HepG2 (cell line): ENCODE measurements at regions not wholly inside any gene's neighbourhood (a gene's known extent, or its start where the extent isn't known, plus 50 kb on each side); places are given as distances from the start of the nearest gene placed in this dataset.

Source experiments
- ATF1 ChIP-seq: IDR thresholded peaks from 2 replicates; pipeline ENCODE4 v1.6.1; 2016; ENCODE audit warnings: mild to moderate bottlenecking, control low read depth
- DMAP1 ChIP-seq: IDR thresholded peaks from 2 replicates; pipeline ENCODE4 v1.6.1; 2016
- EP300 ChIP-seq, 3 experiments: sonication (generic) in 1 of 3; formaldehyde crosslinking in 1 of 3; IDR thresholded peaks; 2 replicates each; pipeline versions ENCODE4 v1.5.1 to v1.6.1; 2011 to 2020; ENCODE audit warnings: low read depth in 2 of 3, low read length in 2 of 3, borderline replicate concordance in 1 of 3, improper control_type of control experiment in 1 of 3, mild to moderate bottlenecking in 1 of 3, missing genetic modification reagents in 1 of 3, moderate library complexity in 1 of 3
- EZH2 ChIP-seq: conservative IDR thresholded peaks from 2 replicates; pipeline ENCODE4 v1.6.1; 2012; ENCODE audit warnings: mild to moderate bottlenecking, low read depth, low read length, moderate library complexity
- NR1H2 ChIP-seq: sonication (generic); formaldehyde crosslinking; IDR thresholded peaks from 2 replicates; pipeline ENCODE4 v1.8.1; 2022; ENCODE audit warnings: low read depth, missing genetic modification reagents, borderline replicate concordance
- PHB2 ChIP-seq: fragments of 450-650 bp; IDR thresholded peaks from 2 replicates; pipeline ENCODE4 v1.6.1; 2018; ENCODE audit not compliant: partially characterized antibody
- POLR2AphosphoS2 ChIP-seq: IDR thresholded peaks from 2 replicates; pipeline ENCODE4 v1.6.1; 2011; ENCODE audit warnings: low read depth, low read length, improper control_type of control experiment
- TAF15 ChIP-seq: fragments of 200-400 bp; formaldehyde crosslinking; IDR thresholded peaks from one replicate; pipeline ENCODE4 v1.6.1; 2018; ENCODE audit warnings: mild to moderate bottlenecking, low read depth, low read length; ENCODE audit not compliant: poor library complexity, severe bottlenecking
- ZFP36L1 ChIP-seq: sonication (generic); formaldehyde crosslinking; IDR thresholded peaks from 2 replicates; pipeline ENCODE4 v1.8.0; 2022; ENCODE audit warnings: mild to moderate bottlenecking, missing genetic modification reagents, moderate library complexity
- ZNF792 ChIP-seq: IDR thresholded peaks from 2 replicates; pipeline ENCODE4 v1.6.1; 2016
- TF ChIP-seq, protein P1 (sequence below): IDR thresholded peaks from 2 replicates; pipeline ENCODE4 v1.6.1; 2016; ENCODE audit warnings: low read depth, control low read depth
- TF ChIP-seq, protein P2 (sequence below): sonication (generic); formaldehyde crosslinking; IDR thresholded peaks from 2 replicates; pipeline ENCODE4 v1.8.0; 2022; ENCODE audit warnings: missing genetic modification reagents, mild to moderate bottlenecking, borderline replicate concordance
- TF ChIP-seq, protein P3 (sequence below): sonication (generic); formaldehyde crosslinking; IDR thresholded peaks from 2 replicates; pipeline ENCODE4 v1.4.0; 2020; ENCODE audit warnings: missing genetic modification reagents
- TF ChIP-seq, protein P4 (sequence below): sonication (generic); formaldehyde crosslinking; IDR thresholded peaks from 2 replicates; pipeline ENCODE4 v1.5.0; 2020; ENCODE audit warnings: mild to moderate bottlenecking, missing genetic modification reagents, moderate library complexity

DNA sequence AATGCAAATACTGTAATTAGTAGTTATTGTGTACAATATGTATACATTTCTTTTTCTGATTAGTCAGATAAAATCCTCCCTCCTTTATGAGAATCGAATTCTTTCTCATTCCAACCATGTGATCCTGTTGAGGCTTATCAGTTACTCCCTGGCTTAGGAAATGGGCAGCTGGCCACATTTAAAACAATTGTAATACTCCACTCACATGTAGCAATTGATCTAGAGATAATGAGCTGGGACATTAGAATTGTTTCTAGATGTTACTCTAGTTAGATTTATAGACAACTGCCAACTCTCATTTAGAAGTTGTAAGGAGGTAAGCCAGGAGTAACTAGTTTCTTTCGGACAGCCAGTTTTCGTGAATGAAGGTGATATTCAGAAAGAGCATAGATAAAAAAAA is 859.3 kb upstream of the AADAT start:
- TF ChIP-seq DMAP1 (no peak), PHB2 (no peak), ATF1 (no peak), ZFP36L1 (no peak), TAF15 (no peak), ZNF792 (no peak), POLR2AphosphoS2 (no peak), NR1H2 (no peak), EZH2 (no peak), EP300 (IDR thresholded peaks at IDR 0.05; ENCODE audit: low read depth in 2 of 2, low read length in 2 of 2) (no peak), EP300 (CRISPR knock-in tag; IDR thresholded peaks at IDR 0.05; ENCODE audit: borderline replicate concordance) (no peak)
- TF ChIP-seq, protein P1, sequence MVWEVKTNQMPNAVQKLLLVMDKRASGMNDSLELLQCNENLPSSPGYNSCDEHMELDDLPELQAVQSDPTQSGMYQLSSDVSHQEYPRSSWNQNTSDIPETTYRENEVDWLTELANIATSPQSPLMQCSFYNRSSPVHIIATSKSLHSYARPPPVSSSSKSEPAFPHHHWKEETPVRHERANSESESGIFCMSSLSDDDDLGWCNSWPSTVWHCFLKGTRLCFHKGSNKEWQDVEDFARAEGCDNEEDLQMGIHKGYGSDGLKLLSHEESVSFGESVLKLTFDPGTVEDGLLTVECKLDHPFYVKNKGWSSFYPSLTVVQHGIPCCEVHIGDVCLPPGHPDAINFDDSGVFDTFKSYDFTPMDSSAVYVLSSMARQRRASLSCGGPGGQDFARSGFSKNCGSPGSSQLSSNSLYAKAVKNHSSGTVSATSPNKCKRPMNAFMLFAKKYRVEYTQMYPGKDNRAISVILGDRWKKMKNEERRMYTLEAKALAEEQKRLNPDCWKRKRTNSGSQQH (CRISPR knock-in tag) = no peak
- TF ChIP-seq, protein P2, sequence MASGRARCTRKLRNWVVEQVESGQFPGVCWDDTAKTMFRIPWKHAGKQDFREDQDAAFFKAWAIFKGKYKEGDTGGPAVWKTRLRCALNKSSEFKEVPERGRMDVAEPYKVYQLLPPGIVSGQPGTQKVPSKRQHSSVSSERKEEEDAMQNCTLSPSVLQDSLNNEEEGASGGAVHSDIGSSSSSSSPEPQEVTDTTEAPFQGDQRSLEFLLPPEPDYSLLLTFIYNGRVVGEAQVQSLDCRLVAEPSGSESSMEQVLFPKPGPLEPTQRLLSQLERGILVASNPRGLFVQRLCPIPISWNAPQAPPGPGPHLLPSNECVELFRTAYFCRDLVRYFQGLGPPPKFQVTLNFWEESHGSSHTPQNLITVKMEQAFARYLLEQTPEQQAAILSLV (CRISPR knock-in tag) = no peak
- TF ChIP-seq, protein P3, sequence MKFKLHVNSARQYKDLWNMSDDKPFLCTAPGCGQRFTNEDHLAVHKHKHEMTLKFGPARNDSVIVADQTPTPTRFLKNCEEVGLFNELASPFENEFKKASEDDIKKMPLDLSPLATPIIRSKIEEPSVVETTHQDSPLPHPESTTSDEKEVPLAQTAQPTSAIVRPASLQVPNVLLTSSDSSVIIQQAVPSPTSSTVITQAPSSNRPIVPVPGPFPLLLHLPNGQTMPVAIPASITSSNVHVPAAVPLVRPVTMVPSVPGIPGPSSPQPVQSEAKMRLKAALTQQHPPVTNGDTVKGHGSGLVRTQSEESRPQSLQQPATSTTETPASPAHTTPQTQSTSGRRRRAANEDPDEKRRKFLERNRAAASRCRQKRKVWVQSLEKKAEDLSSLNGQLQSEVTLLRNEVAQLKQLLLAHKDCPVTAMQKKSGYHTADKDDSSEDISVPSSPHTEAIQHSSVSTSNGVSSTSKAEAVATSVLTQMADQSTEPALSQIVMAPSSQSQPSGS = no peak
- TF ChIP-seq, protein P4, sequence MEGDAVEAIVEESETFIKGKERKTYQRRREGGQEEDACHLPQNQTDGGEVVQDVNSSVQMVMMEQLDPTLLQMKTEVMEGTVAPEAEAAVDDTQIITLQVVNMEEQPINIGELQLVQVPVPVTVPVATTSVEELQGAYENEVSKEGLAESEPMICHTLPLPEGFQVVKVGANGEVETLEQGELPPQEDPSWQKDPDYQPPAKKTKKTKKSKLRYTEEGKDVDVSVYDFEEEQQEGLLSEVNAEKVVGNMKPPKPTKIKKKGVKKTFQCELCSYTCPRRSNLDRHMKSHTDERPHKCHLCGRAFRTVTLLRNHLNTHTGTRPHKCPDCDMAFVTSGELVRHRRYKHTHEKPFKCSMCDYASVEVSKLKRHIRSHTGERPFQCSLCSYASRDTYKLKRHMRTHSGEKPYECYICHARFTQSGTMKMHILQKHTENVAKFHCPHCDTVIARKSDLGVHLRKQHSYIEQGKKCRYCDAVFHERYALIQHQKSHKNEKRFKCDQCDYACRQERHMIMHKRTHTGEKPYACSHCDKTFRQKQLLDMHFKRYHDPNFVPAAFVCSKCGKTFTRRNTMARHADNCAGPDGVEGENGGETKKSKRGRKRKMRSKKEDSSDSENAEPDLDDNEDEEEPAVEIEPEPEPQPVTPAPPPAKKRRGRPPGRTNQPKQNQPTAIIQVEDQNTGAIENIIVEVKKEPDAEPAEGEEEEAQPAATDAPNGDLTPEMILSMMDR (CRISPR knock-in tag) = no peak
